ENCODE measurements at regions not wholly inside any gene's neighbourhood (a gene's known extent, or its start where the extent isn't known, plus 50 kb on each side); places are given as distances from the start of the nearest gene placed in this dataset.

DNA sequence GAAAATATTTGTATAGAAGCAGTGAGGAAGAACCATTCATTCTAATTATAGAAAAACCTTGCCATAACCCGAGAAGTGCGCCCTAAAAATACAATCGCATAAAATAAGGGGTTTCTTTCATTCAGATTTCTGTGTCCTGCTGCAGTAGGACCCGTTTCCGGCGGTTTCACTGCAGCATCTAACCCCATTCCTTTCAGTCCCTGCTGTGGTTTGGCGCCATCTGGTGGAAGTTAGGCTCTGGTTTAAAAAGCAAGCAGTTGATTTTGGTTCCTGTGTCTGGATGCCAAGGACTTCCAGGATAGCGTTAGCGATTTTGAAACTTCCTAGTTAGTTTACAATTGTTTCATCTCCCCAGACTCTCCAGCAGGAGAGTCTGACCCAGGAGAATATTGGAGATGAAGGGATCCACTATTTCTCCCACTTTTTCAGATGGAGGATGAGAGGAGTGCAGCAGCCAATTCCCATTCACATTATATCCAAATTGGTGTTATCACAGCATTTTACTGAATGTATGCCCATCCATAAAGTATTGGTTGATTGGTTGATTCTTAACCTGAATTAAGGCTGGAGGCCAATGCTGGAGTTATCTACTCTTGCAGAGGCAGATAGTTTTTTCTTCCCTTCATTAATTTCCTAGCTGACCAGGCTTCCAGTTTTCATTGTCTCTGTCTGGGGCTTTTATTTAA, 128.8 kb upstream of the CACNA2D1 start (continued):
- TF ChIP-seq ZNF592 (IDR thresholded peaks at IDR 0.05) (0 out of 2 replicates have a peak, but pooled peaks have one; percentile 58), ZNF24 (IDR thresholded peaks at IDR 0.05) (peak; percentile 56; the same call in 1 of the 2 replicates), TBL1XR1 (IDR thresholded peaks at IDR 0.05; ENCODE audit: low read depth, low read length) (no peak), RUNX3 (IDR thresholded peaks at IDR 0.05; ENCODE audit: low read length) (peak; percentile 62), SMC3 (IDR thresholded peaks at IDR 0.05; ENCODE audit: borderline replicate concordance, low read length) (peak; percentile 92), SMARCA5 (IDR thresholded peaks at IDR 0.05) (peak; percentile 85), YY1 (IDR thresholded peaks at IDR 0.05; ENCODE audit: low read depth, low read length) (peak; percentile 59; the same call in 1 of the 2 replicates)
- TF ChIP-seq, protein P1, sequence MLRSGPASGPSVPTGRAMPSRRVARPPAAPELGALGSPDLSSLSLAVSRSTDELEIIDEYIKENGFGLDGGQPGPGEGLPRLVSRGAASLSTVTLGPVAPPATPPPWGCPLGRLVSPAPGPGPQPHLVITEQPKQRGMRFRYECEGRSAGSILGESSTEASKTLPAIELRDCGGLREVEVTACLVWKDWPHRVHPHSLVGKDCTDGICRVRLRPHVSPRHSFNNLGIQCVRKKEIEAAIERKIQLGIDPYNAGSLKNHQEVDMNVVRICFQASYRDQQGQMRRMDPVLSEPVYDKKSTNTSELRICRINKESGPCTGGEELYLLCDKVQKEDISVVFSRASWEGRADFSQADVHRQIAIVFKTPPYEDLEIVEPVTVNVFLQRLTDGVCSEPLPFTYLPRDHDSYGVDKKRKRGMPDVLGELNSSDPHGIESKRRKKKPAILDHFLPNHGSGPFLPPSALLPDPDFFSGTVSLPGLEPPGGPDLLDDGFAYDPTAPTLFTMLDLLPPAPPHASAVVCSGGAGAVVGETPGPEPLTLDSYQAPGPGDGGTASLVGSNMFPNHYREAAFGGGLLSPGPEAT (IDR thresholded peaks at IDR 0.05; ENCODE audit: low read depth) = no peak
- TF ChIP-seq, protein P2, sequence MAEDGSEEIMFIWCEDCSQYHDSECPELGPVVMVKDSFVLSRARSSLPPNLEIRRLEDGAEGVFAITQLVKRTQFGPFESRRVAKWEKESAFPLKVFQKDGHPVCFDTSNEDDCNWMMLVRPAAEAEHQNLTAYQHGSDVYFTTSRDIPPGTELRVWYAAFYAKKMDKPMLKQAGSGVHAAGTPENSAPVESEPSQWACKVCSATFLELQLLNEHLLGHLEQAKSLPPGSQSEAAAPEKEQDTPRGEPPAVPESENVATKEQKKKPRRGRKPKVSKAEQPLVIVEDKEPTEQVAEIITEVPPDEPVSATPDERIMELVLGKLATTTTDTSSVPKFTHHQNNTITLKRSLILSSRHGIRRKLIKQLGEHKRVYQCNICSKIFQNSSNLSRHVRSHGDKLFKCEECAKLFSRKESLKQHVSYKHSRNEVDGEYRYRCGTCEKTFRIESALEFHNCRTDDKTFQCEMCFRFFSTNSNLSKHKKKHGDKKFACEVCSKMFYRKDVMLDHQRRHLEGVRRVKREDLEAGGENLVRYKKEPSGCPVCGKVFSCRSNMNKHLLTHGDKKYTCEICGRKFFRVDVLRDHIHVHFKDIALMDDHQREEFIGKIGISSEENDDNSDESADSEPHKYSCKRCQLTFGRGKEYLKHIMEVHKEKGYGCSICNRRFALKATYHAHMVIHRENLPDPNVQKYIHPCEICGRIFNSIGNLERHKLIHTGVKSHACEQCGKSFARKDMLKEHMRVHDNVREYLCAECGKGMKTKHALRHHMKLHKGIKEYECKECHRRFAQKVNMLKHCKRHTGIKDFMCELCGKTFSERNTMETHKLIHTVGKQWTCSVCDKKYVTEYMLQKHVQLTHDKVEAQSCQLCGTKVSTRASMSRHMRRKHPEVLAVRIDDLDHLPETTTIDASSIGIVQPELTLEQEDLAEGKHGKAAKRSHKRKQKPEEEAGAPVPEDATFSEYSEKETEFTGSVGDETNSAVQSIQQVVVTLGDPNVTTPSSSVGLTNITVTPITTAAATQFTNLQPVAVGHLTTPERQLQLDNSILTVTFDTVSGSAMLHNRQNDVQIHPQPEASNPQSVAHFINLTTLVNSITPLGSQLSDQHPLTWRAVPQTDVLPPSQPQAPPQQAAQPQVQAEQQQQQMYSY (CRISPR knock-in tag; IDR thresholded peaks at IDR 0.05) = no peak
